SU-DHL-6 (cell line): ENCODE measurements at regions not wholly inside any gene's neighbourhood (a gene's known extent, or its start where the extent isn't known, plus 50 kb on each side); places are given as distances from the start of the nearest gene placed in this dataset.
"Not testable (repeated sequence)": the region's sequence is repeated elsewhere in the genome, so short reads cannot be mapped to it uniquely, and the experiment has no call there.

Experiments used
- H2AFZ ChIP-seq: fragments of 200-600 bp; sonication (generic); 2 replicates; pipeline ENCODE4 v1.6.1; 2014; ENCODE audit warnings: low read depth, mild to moderate bottlenecking, moderate library complexity, mixed read lengths, antibody characterized with exemption, low read length; ENCODE audit not compliant: severe bottlenecking
- H3F3A ChIP-seq: fragments of 200-600 bp; shearing (Covaris generic); 2 replicates; pipeline ENCODE4 v1.6.0; 2016; ENCODE audit warnings: antibody characterized with exemption, mild to moderate bottlenecking; ENCODE audit not compliant: insufficient read depth
- H3K27ac ChIP-seq: fragments of 200-600 bp; sonication (generic); 2 replicates; pipeline ENCODE4 v1.5.1; 2016; ENCODE audit warnings: low read depth, mild to moderate bottlenecking, low read length, moderate library complexity, mixed read lengths
- H3K27me3 ChIP-seq: fragments of 200-600 bp; sonication (generic), shearing (Covaris generic); 2 replicates; pipeline ENCODE4 v1.6.0; 2014; ENCODE audit warnings: mild to moderate bottlenecking, low read length
- H3K36me3 ChIP-seq: fragments of 200-600 bp; sonication (generic); 2 replicates; pipeline ENCODE4 v1.6.1; 2014; ENCODE audit warnings: mild to moderate bottlenecking, low read length, mixed read lengths
- H3K4me2 ChIP-seq: fragments of 300-600, 200-600 bp; shearing (Covaris generic), sonication (generic); 2 replicates; pipeline ENCODE4 v1.6.0; 2014; ENCODE audit warnings: low read length, low read depth, mild to moderate bottlenecking; ENCODE audit not compliant: poor library complexity, severe bottlenecking
- H3K4me3 ChIP-seq: fragments of 200-600 bp; sonication (generic); 2 replicates; pipeline ENCODE4 v1.5.1; 2014; ENCODE audit warnings: antibody characterized with exemption, low read length, mild to moderate bottlenecking, mixed read lengths; ENCODE audit not compliant: insufficient read depth, poor library complexity, severe bottlenecking
- H3K79me2 ChIP-seq: fragments of 200-600 bp; sonication (generic); 2 replicates; pipeline ENCODE4 v1.6.1; 2014; ENCODE audit warnings: mild to moderate bottlenecking, low read length, moderate library complexity; ENCODE audit not compliant: insufficient read depth
- H3K9ac ChIP-seq: fragments of 200-600 bp; sonication (generic); 2 replicates; pipeline ENCODE4 v1.7.0; 2014; ENCODE audit warnings: mild to moderate bottlenecking, low read length
- H3K9me2 ChIP-seq: fragments of 200-600 bp; sonication (generic); replicated peaks from 2 replicates; pipeline ENCODE4 v1.6.1; 2014; ENCODE audit warnings: low read length; ENCODE audit not compliant: insufficient read depth
- H3K9me3 ChIP-seq: fragments of 200-600 bp; sonication (generic); 2 replicates; pipeline ENCODE4 v1.6.1; 2014; ENCODE audit warnings: low read length, mixed read lengths; ENCODE audit not compliant: insufficient read depth
- H4K20me1 ChIP-seq: fragments of 200-600 bp; sonication (generic); 2 replicates; pipeline ENCODE4 v1.6.1; 2014; ENCODE audit warnings: low read depth, mild to moderate bottlenecking, antibody characterized with exemption, low read length, moderate library complexity, mixed read lengths
- EZH2phosphoT487 ChIP-seq: fragments of 200-600 bp; sonication (generic), shearing (Covaris generic); conservative IDR thresholded peaks from 2 replicates; pipeline ENCODE4 v1.6.1; 2018; ENCODE audit warnings: mild to moderate bottlenecking, antibody characterized with exemption, low read length, moderate library complexity, mixed read lengths
- TF ChIP-seq, protein P1 (sequence below): fragments of 200-600 bp; sonication (generic); IDR thresholded peaks from one replicate; pipeline ENCODE4 v1.5.1; 2017; ENCODE audit warnings: antibody characterized with exemption, mild to moderate bottlenecking, low read length, moderate library complexity; ENCODE audit not compliant: insufficient read depth, poor library complexity, severe bottlenecking

- no peak overlapping the region for H3K4me2 ChIP-seq
- no peaks in the 10 kb centered on the region for H3K9me2 ChIP-seq
- H2AFZ ChIP-seq = no peak overlapping the region
- no peaks in the 10 kb centered on the region for H4K20me1 ChIP-seq
- no peaks in the 10 kb centered on the region for H3F3A ChIP-seq
- no peaks in the 10 kb centered on the region for H3K27me3 ChIP-seq
- H3K9ac ChIP-seq = no peak overlapping the region
- H3K9me3 ChIP-seq = no peaks in the 10 kb centered on the region
- H3K27ac ChIP-seq = no peak overlapping the region
- H3K79me2 ChIP-seq = no peaks in the 10 kb centered on the region
- no peaks in the 10 kb centered on the region for H3K36me3 ChIP-seq
- no peak overlapping the region for H3K4me3 ChIP-seq
- TF ChIP-seq, protein P1, sequence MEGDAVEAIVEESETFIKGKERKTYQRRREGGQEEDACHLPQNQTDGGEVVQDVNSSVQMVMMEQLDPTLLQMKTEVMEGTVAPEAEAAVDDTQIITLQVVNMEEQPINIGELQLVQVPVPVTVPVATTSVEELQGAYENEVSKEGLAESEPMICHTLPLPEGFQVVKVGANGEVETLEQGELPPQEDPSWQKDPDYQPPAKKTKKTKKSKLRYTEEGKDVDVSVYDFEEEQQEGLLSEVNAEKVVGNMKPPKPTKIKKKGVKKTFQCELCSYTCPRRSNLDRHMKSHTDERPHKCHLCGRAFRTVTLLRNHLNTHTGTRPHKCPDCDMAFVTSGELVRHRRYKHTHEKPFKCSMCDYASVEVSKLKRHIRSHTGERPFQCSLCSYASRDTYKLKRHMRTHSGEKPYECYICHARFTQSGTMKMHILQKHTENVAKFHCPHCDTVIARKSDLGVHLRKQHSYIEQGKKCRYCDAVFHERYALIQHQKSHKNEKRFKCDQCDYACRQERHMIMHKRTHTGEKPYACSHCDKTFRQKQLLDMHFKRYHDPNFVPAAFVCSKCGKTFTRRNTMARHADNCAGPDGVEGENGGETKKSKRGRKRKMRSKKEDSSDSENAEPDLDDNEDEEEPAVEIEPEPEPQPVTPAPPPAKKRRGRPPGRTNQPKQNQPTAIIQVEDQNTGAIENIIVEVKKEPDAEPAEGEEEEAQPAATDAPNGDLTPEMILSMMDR = no peak
- TF ChIP-seq EZH2phosphoT487 = no peak
These were observed 112.3 kb upstream of the GDNF start for GRCh38 chr5:37951946-37952721.

DNA sequence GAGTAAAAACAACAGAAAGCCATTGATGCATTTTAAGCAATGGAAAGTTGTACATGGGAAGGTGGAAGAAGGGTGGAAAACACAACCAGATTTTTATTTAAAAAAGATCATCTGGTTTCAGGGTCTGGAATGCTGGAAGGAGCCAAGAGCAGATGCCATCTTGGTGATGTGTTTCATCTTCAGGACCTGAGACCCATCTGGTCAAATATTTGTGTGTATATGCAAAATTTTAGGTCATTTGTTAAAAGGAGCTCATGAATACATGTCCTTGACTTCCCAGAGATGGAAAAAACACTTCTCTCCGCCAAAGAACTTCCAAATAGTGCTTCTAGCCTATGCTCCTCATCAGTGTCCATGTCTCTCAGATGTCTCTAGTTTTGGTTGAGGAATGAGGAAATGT lies 110.6 kb upstream of the GDNF start:
- no peak overlapping the region for H2AFZ ChIP-seq

GRCh38 chr5:37945446-37945845 lies 105.6 kb upstream of the GDNF start:
- H3K9me2 ChIP-seq = no peaks in the 10 kb centered on the region
- H3K4me3 ChIP-seq = no peak overlapping the region
- no peaks in the 10 kb centered on the region for H3K79me2 ChIP-seq
- H3K27ac ChIP-seq = no peak overlapping the region
- no peaks in the 10 kb centered on the region for H4K20me1 ChIP-seq
- TF ChIP-seq EZH2phosphoT487 = no peak
- TF ChIP-seq, protein P1 = no peak
- H3K9ac ChIP-seq = no peak overlapping the region
- no peaks in the 10 kb centered on the region for H3K27me3 ChIP-seq
- H3K4me2 ChIP-seq = no peak overlapping the region
- H3K36me3 ChIP-seq = no peaks in the 10 kb centered on the region
- H2AFZ ChIP-seq = no peak overlapping the region
- H3K9me3 ChIP-seq = no peaks in the 10 kb centered on the region
- no peaks in the 10 kb centered on the region for H3F3A ChIP-seq

More for the DNA sequence above, 110.6 kb upstream of the GDNF start:
- H3K9me2 ChIP-seq = no peaks in the 10 kb centered on the region
- H4K20me1 ChIP-seq = no peaks in the 10 kb centered on the region
- no peaks in the 10 kb centered on the region for H3K79me2 ChIP-seq
- H3K9ac ChIP-seq = no peak overlapping the region
- H3K27ac ChIP-seq = no peak overlapping the region
- H3K9me3 ChIP-seq = no peaks in the 10 kb centered on the region
- no peak overlapping the region for H3K4me2 ChIP-seq
- no peaks in the 10 kb centered on the region for H3K36me3 ChIP-seq
- H3K27me3 ChIP-seq = no peaks in the 10 kb centered on the region
- no peak overlapping the region for H3K4me3 ChIP-seq
- TF ChIP-seq, protein P1 = no peak
- no peak for TF ChIP-seq EZH2phosphoT487
- no peaks in the 10 kb centered on the region for H3F3A ChIP-seq

DNA sequence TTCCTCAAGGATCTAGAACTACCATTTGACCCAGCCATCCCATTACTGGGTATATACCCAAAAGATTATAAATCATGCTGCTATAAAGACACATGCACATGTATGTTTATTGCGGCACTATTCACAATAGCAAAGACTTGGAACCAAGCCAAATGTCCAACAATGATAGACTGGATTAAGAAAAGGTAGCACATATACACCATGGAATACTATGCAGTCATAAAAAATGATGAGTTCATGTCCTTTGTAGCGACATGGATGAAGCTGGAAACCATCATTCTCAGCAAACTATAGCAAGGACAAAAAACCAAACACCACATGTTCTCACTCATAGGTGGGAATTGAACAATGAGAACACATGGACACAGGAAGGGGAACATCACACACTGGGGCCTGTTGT lies 103.3 kb upstream of the GDNF start:
- not testable (repeated sequence) for H3K9ac ChIP-seq, H3K27me3 ChIP-seq, H3K4me3 ChIP-seq, H3K4me2 ChIP-seq, H2AFZ ChIP-seq, H3K27ac ChIP-seq, H3F3A ChIP-seq, H4K20me1 ChIP-seq, H3K9me3 ChIP-seq, H3K79me2 ChIP-seq, H3K9me2 ChIP-seq, H3K36me3 ChIP-seq
